ENCODE measurements at regions not wholly inside any gene's neighbourhood (a gene's known extent, or its start where the extent isn't known, plus 50 kb on each side); places are given as distances from the start of the nearest gene placed in this dataset.

DNA sequence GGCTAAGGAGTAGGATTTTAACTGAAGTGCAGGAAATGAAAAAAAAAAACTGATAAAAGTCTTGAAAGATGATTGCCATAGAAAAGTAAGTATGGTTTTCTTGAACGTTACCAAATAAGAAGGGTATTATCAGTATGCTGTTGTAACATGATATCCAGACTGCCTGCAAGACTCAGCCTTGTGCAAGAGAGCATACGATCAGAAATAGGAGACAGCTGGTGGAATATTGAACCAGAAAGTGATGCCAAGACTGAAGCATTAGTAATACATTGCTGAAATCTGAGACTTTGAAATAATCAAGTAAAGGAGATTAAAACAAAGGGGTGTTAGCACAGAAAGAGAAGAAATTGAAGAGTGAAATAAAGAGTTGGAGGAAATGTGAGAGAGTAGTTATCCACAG lies 452.7 kb upstream of the CNTN5 start:
- TF ChIP-seq, protein P1, sequence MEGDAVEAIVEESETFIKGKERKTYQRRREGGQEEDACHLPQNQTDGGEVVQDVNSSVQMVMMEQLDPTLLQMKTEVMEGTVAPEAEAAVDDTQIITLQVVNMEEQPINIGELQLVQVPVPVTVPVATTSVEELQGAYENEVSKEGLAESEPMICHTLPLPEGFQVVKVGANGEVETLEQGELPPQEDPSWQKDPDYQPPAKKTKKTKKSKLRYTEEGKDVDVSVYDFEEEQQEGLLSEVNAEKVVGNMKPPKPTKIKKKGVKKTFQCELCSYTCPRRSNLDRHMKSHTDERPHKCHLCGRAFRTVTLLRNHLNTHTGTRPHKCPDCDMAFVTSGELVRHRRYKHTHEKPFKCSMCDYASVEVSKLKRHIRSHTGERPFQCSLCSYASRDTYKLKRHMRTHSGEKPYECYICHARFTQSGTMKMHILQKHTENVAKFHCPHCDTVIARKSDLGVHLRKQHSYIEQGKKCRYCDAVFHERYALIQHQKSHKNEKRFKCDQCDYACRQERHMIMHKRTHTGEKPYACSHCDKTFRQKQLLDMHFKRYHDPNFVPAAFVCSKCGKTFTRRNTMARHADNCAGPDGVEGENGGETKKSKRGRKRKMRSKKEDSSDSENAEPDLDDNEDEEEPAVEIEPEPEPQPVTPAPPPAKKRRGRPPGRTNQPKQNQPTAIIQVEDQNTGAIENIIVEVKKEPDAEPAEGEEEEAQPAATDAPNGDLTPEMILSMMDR (IDR thresholded peaks at IDR 0.05; ENCODE audit: low read depth, low read length) = no peak
- no peak for TF ChIP-seq EZH2phosphoT487 (IDR thresholded peaks at IDR 0.05; ENCODE audit: low read depth)

Data from OCI-LY3 (cell line).